GM20000 (cell line): ENCODE measurements at regions not wholly inside any gene's neighbourhood (a gene's known extent, or its start where the extent isn't known, plus 50 kb on each side); places are given as distances from the start of the nearest gene placed in this dataset.

Experiments used
- DNase-seq: peaks from one replicate; pipeline ENCODE4 v3.0.0; 2012; ENCODE audit warnings: low spot score
- CTCF ChIP-seq: IDR thresholded peaks from 2 replicates; pipeline ENCODE4 v1.5.1; 2012; ENCODE audit warnings: mild to moderate bottlenecking, control low read depth; ENCODE audit errors: extremely low read depth, missing control alignments

- no peak for DNase-seq
- TF ChIP-seq CTCF: no peak
Measured at GRCh38 chr6:17047889-17048288, 54.0 kb upstream of the STMND1 start.

- no peak for DNase-seq
- no peak for TF ChIP-seq CTCF
Measured at GRCh38 chr6:17045581-17046322, 56.1 kb upstream of the STMND1 start.

GRCh38 chr6:17043148-17043522 is 58.7 kb upstream of the STMND1 start:
- TF ChIP-seq CTCF: no peak
- DNase-seq: no peak

GRCh38 chr6:17042422-17043147 is 59.3 kb upstream of the STMND1 start:
- no peak for TF ChIP-seq CTCF
- DNase-seq: no peak

GRCh38 chr6:17039266-17039665 is 62.6 kb upstream of the STMND1 start:
- TF ChIP-seq CTCF: no peak
- DNase-seq: no peak

GRCh38 chr6:17038316-17038715 is 63.5 kb upstream of the STMND1 start:
- DNase-seq: no peak
- no peak for TF ChIP-seq CTCF

GRCh38 chr6:17036065-17036393 is 65.8 kb upstream of the STMND1 start:
- no peak for DNase-seq
- no peak for TF ChIP-seq CTCF
